NT2/D1 (cell line): ENCODE measurements at regions not wholly inside any gene's neighbourhood (a gene's known extent, or its start where the extent isn't known, plus 50 kb on each side); places are given as distances from the start of the nearest gene placed in this dataset.

Experiments used
- SUZ12 ChIP-seq: IDR thresholded peaks from 2 replicates; pipeline ENCODE4 v1.6.1; 2011; ENCODE audit not compliant: insufficient read length, insufficient read depth; ENCODE audit errors: extremely low read depth
- YY1 ChIP-seq: IDR thresholded peaks from 2 replicates; pipeline ENCODE4 v1.6.1; 2011; ENCODE audit not compliant: insufficient read length, insufficient read depth
- ZNF274 ChIP-seq: IDR thresholded peaks from 2 replicates; pipeline ENCODE4 v1.6.1; 2011; ENCODE audit warnings: mild to moderate bottlenecking, low read depth, low read length

DNA sequence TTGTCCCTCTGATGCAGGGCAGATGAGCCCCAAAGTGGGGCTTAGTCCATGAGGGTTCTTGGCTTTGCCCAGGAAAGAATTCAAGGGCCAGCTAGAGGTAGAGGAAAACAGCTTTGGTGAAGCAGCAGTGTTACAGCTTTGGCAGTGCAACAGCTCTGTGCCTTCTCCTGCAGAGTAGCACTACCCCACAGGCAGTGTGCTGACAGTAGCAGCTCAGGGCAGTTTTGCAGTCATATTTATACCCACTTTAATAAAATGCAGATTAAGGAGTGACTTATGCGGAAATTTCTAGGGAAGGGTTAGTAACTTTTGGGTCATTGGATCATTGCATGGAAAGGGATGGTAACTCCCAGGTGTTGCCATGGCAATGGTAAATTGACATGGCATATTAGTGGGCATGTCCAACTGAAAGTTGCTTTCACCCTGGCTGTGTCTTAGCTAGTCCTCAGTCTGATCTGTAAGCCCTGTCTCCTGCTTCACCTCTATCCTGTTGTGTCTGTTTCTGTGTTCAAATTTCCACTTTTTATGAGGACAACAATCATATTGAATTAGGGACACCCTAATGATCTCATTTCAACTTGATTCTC is 241.3 kb upstream of the C2CD4B start:
- no peak for TF ChIP-seq SUZ12
- no peak for TF ChIP-seq YY1
- no peak for TF ChIP-seq ZNF274
